ENCODE measurements at regions not wholly inside any gene's neighbourhood (a gene's known extent, or its start where the extent isn't known, plus 50 kb on each side); places are given as distances from the start of the nearest gene placed in this dataset.

GRCh38 chr10:71025535-71025934 lies 137.2 kb upstream of the PCBD1 start:
- DNase-seq: no peak

- no peak for DNase-seq
Measured at GRCh38 chr10:71028066-71028465, 139.7 kb upstream of the PCBD1 start.

- no peak for DNase-seq
Measured at GRCh38 chr10:71029411-71029892, 141.1 kb upstream of the PCBD1 start.

- no peak for DNase-seq
Measured at GRCh38 chr10:71029907-71030306, 141.5 kb upstream of the PCBD1 start.

GRCh38 chr10:71031026-71031425 lies 142.7 kb upstream of the PCBD1 start:
- DNase-seq: no peak

- no peak for DNase-seq
Measured at GRCh38 chr10:71031603-71032002, 143.2 kb upstream of the PCBD1 start.

GRCh38 chr10:71032887-71033286 lies 144.5 kb upstream of the PCBD1 start:
- no peak for DNase-seq

GRCh38 chr10:71033396-71033980 lies 145.1 kb upstream of the PCBD1 start:
- DNase-seq: no peak

- DNase-seq: no peak
Measured at GRCh38 chr10:71035511-71036296, 147.3 kb upstream of the PCBD1 start.

- DNase-seq: no peak
Measured at GRCh38 chr10:71036297-71036966, 148.1 kb upstream of the PCBD1 start.

- DNase-seq: no peak
Measured at GRCh38 chr10:71038091-71038633, 149.8 kb upstream of the PCBD1 start.

- no peak for DNase-seq
Measured at GRCh38 chr10:71038921-71039320, 150.6 kb upstream of the PCBD1 start.

- DNase-seq: no peak
Measured at GRCh38 chr10:71039551-71039950, 151.2 kb upstream of the PCBD1 start.

GRCh38 chr10:71040343-71040742 lies 152.0 kb upstream of the PCBD1 start:
- no peak for DNase-seq

- DNase-seq: no peak
Measured at GRCh38 chr10:71040846-71041605, 152.7 kb upstream of the PCBD1 start.

- no peak for DNase-seq
Measured at GRCh38 chr10:71042216-71042615, 153.9 kb upstream of the PCBD1 start.

- DNase-seq: no peak
Measured at GRCh38 chr10:71042699-71043098, 154.3 kb upstream of the PCBD1 start.

- no peak for DNase-seq
Measured at GRCh38 chr10:71043858-71044257, 155.5 kb upstream of the PCBD1 start.

- DNase-seq: no peak
Measured at GRCh38 chr10:71044720-71045119, 156.4 kb upstream of the PCBD1 start.

- DNase-seq: no peak
Measured at GRCh38 chr10:71045204-71045809, 156.9 kb upstream of the PCBD1 start.

- DNase-seq: no peak
Measured at GRCh38 chr10:71045936-71046335, 157.6 kb upstream of the PCBD1 start.

- DNase-seq: no peak
Measured at GRCh38 chr10:71046747-71047146, 158.4 kb upstream of the PCBD1 start.

Measured in NCI-H1694 (cell line).